Stomach (tissue), 8 donors: ENCODE measurements at regions not wholly inside any gene's neighbourhood (a gene's known extent, or its start where the extent isn't known, plus 50 kb on each side); places are given as distances from the start of the nearest gene placed in this dataset.

Experiments
- DNase-seq, 2 donors: peaks; one replicate each; pipeline versions ENCODE4 v3.0.0 to v3.0.0-alpha.2; 2013 to 2019
- H3K27ac ChIP-seq, 5 donors: fragments of 200-600 bp in 4 of 5; sonication (generic) in 4 of 5; one replicate each; pipeline ENCODE4 v1.5.1; 2013 to 2019; ENCODE audit warnings: mild to moderate bottlenecking in 1 of 5, moderate library complexity in 1 of 5
- H3K27me3 ChIP-seq, 3 donors: fragments of 200-600 bp; sonication (generic); one replicate each; pipeline ENCODE4 v1.5.1; 2017 to 2019; ENCODE audit warnings: mixed run types in 1 of 3
- H3K36me3 ChIP-seq, 4 donors: fragments of 200-600 bp; sonication (generic); 1 replicate in 3 of 4; 2 replicates in 1 of 4; pipeline ENCODE4 v1.5.1; 2016 to 2019
- H3K4me1 ChIP-seq, 4 donors: fragments of 200-600 bp; sonication (generic); one replicate each; pipeline ENCODE4 v1.5.1; 2016 to 2019
- H3K4me3 ChIP-seq, 4 donors: fragments of 200-600 bp; sonication (generic) in 3 of 4; one replicate each; pipeline ENCODE4 v1.5.1; 2016 to 2019; ENCODE audit warnings: mild to moderate bottlenecking in 1 of 4
- H3K9me3 ChIP-seq, 4 donors: fragments of 200-600 bp; sonication (generic); one replicate each; pipeline ENCODE4 v1.5.1; 2016 to 2019
- CTCF ChIP-seq, 7 experiments: fragments of 450-650 bp in 4 of 7; fragments of 200-600 bp in 3 of 7; sonication (generic) in 3 of 7; IDR thresholded peaks; one replicate each; pipeline ENCODE4 v1.5.1; 2016 to 2019; ENCODE audit warnings: antibody characterized with exemption in 7 of 7, control low read depth in 2 of 7, mild to moderate bottlenecking in 1 of 7
- EP300 ChIP-seq: sonication (generic); formaldehyde crosslinking; IDR thresholded peaks from one replicate; pipeline ENCODE4 v1.6.1; 2017; ENCODE audit warnings: antibody characterized with exemption
- POLR2A ChIP-seq, 4 donors: fragments of 450-650 bp; IDR thresholded peaks; one replicate each; pipeline ENCODE4 v1.6.1; 2016; ENCODE audit warnings: antibody characterized with exemption in 4 of 4, control low read depth in 2 of 4, mild to moderate bottlenecking in 1 of 4, moderate library complexity in 1 of 4
- POLR2AphosphoS5 ChIP-seq, 3 donors: sonication (generic); formaldehyde crosslinking; IDR thresholded peaks; one replicate each; pipeline ENCODE4 v1.6.1; 2016; ENCODE audit warnings: antibody characterized with exemption in 3 of 3
- WGBS, 5 donors: extraction: QIAGEN DNeasy Blood & Tissue Kit in 3 of 5; methylation state at CpG; one replicate each; pipeline versions ENCODE4 v1.1.5 to v1.1.7; 2013 to 2018; 5-methylcytosine and 5-hydroxymethylcytosine counted together
- intact Hi-C: fragments of 100-400 bp; cut with DNase I; formaldehyde crosslinking; loops from one replicate; pipeline ENCODE4 v1.15.1; 2023; ENCODE audit warnings: low total_unique reads
- donor health status: healthy with polysubstance abuse.
- donor health status: Bipolar disorder and iron deficiency.
- donor health status: healthy.

GRCh38 chr1:56194701-56195300 is 384.6 kb downstream of the PLPP3 start:
- intact Hi-C loops, result no loop called here
- Histone ChIP-seq H3K4me3 (no peak overlapping the region), H3K27ac (no peak overlapping the region), H3K36me3 (no peaks in the 10 kb centered on the region), H3K4me1 (no peaks in the 10 kb centered on the region), H3K9me3 (no peaks in the 10 kb centered on the region), H3K27me3 (no peaks in the 10 kb centered on the region)
- TF ChIP-seq POLR2AphosphoS5 (IDR thresholded peaks at IDR 0.05), result no peak
- TF ChIP-seq POLR2A (IDR thresholded peaks at IDR 0.05), result no peak
- no peak for TF ChIP-seq EP300
- TF ChIP-seq CTCF (IDR thresholded peaks at IDR 0.05), result no peak
- no peak for DNase-seq
- 41 to 87% (median 86%) methylated on average over 1 of the region's 1 CpG for WGBS, 5 donors

- H3K36me3 ChIP-seq, result no peaks in the 10 kb centered on the region
- H3K27me3 ChIP-seq, result no peaks in the 10 kb centered on the region
- intact Hi-C loops, result no loop called here
- TF ChIP-seq POLR2AphosphoS5 (IDR thresholded peaks at IDR 0.05) (no peak), EP300 (no peak), CTCF (IDR thresholded peaks at IDR 0.05) (no peak), POLR2A (IDR thresholded peaks at IDR 0.05) (no peak)
- no peaks in the 10 kb centered on the region for H3K4me1 ChIP-seq
- no peaks in the 10 kb centered on the region for H3K9me3 ChIP-seq
- H3K4me3 ChIP-seq, result no peak overlapping the region
- no peak overlapping the region for H3K27ac ChIP-seq
- 65 to 92% (median 79%) methylated on average over 1 of the region's 1 CpG for WGBS, 5 donors
- no peak for DNase-seq
These were observed 385.7 kb downstream of the PLPP3 start for GRCh38 chr1:56193656-56194055.

GRCh38 chr1:56191369-56191768 is 388.0 kb downstream of the PLPP3 start:
- 68 to 92% (median 75%) methylated on average over 4 of the region's 4 CpGs for WGBS, 5 donors
- H3K4me3 ChIP-seq, result no peak overlapping the region
- no peak overlapping the region for H3K27ac ChIP-seq
- TF ChIP-seq POLR2AphosphoS5 (IDR thresholded peaks at IDR 0.05), result no peak
- TF ChIP-seq CTCF (IDR thresholded peaks at IDR 0.05), result no peak
- TF ChIP-seq POLR2A (IDR thresholded peaks at IDR 0.05), result no peak
- no peak for TF ChIP-seq EP300
- no peaks in the 10 kb centered on the region for H3K36me3 ChIP-seq
- intact Hi-C loops, result no loop called here
- H3K9me3 ChIP-seq, result no peaks in the 10 kb centered on the region
- H3K27me3 ChIP-seq, result no peaks in the 10 kb centered on the region
- no peak for DNase-seq
- H3K4me1 ChIP-seq, result no peaks in the 10 kb centered on the region

- intact Hi-C loops, result no loop called here
- no peaks in the 10 kb centered on the region for H3K36me3 ChIP-seq
- DNase-seq, result no peak
- no peaks in the 10 kb centered on the region for H3K9me3 ChIP-seq
- no peak overlapping the region for H3K4me3 ChIP-seq
- no peaks in the 10 kb centered on the region for H3K27me3 ChIP-seq
- no peak overlapping the region for H3K27ac ChIP-seq
- TF ChIP-seq POLR2A (IDR thresholded peaks at IDR 0.05) (no peak), CTCF (IDR thresholded peaks at IDR 0.05) (no peak), POLR2AphosphoS5 (IDR thresholded peaks at IDR 0.05) (no peak), EP300 (no peak)
- no peaks in the 10 kb centered on the region for H3K4me1 ChIP-seq
- 75 to 89% (median 87%) methylated on average over 7 of the region's 7 CpGs for WGBS, 5 donors
These were observed 388.5 kb downstream of the PLPP3 start for GRCh38 chr1:56190806-56191365.
